Stimulated activated CD8-positive, alpha-beta memory T cell treated with anti-CD3 and anti-CD28 coated beads, Interleukin-2, amount 100 ng/mL, for 48 hours (primary cell): ENCODE measurements at regions not wholly inside any gene's neighbourhood (a gene's known extent, or its start where the extent isn't known, plus 50 kb on each side); places are given as distances from the start of the nearest gene placed in this dataset.
"Not testable (repeated sequence)": the region's sequence is repeated elsewhere in the genome, so short reads cannot be mapped to it uniquely, and the experiment has no call there.

Experiments used
- DNase-seq, 2 donors: peaks; one replicate each; pipeline ENCODE4 v3.0.0-alpha.2; 2020; ENCODE audit warnings: low read depth in 2 of 2

DNA sequence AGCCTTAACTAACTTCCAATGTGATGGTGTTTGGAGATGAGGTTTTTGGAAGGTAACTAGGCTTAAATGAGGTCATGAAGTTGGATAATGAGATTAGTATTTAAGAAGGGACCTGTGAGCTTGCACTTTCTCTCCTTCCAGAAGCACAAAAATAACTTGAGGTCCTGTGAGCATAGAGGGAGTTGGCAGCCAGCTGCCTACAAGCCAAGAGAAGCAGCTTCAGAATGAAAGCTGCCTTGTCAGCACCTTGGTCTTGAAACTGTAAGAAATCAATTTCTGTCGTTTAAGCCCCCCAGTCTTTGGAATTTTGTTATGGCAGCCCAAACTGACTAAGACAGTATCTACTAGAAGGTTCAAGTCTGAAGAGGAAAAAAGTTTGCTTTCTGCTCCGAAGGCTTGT lies 280.2 kb upstream of the GALNTL6 start:
- no peak for DNase-seq

DNA sequence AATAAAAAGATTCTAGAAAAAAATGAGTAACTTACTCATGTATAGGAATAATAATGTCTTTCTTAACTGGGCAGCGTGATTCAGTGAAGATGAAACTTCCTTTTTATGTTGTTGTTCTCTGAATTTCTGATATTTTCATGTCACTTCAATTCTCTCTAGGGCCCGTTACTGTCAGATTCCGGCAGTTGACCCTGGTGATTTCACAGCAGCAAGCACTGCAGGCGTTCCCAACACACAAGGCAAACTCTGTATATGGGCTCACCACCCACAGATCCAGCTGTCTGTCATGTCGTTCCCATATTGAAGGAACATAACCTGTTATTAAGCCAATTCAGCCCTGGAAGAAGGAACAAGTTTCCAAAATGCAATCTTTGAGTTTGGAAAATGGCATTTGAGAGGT lies 288.3 kb upstream of the GALNTL6 start:
- DNase-seq, result no peak

DNA sequence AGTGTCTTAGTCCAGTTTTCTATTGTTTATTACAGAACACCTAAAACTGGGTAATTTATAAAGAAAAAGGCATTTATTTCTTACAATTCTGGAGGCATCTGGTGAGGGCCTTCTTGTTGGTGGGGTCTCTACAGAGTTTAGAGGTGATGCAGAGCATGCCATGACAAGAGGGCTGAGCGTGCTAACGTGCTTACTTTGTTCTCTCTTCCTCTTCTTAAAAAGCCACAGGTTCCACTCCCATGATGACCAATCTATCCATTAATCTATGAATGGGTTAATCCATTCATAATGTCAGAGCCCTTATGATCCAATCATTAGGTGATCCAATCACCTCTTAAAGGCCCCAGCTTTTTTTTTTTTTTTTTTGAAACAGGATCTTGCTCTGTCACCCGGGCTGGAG lies 291.5 kb upstream of the GALNTL6 start:
- no peak for DNase-seq

DNA sequence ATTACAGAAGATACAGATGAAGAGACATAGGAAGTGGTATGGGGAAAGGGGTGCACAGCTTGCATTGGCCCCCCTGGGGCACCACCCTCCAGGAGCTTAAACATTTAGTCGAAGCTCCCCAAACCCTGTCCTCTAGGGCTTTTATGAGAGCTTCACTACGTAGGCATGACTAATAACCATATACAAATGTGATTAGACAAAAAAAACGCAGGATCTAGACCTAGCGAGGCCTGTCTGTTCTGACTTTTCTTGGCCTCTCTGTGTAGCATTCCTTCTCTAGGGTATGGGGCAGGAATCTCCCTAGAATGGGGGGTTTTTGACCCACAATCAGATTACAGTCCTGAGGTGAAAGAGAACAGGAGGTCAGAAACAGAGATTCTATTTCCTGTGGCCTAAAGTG lies 293.7 kb upstream of the GALNTL6 start:
- no peak for DNase-seq

DNA sequence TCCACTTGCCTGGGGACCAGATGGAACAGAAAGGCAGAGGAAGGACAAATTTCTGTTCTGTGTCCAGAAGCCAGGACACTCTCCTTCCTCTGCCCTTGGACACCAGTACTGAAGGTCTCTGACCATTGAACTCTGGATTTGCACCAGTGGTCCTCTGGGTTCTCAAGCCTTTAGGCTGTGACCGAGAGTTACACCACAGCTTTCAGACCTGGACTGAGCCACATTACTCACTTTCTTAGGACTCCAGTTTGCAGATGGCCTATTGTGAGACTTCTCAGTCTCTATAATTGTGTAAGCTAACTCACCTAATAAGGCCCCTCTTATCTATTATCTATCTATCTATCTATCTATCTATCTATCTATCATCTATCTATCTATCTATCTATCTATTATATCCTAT lies 295.3 kb upstream of the GALNTL6 start:
- no peak for DNase-seq

DNA sequence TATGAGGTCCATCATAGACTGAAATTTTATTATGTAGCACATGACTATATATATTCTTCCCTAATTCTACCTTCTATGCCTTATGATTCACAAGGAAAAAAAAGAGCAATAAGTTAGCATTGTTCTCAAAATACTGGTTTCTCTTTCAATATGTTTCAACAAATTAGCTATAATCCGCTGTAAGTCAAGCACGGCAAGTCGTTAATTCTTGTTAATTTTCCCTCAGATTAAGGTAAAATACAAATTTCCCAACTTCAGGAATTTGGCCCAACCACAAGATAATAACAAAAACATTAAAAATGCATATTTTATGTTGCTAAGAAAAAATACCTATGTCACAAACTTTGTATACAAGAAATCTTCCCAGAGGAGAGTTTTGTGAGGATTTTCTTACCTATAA lies 296.5 kb upstream of the GALNTL6 start:
- DNase-seq, result no peak

DNA sequence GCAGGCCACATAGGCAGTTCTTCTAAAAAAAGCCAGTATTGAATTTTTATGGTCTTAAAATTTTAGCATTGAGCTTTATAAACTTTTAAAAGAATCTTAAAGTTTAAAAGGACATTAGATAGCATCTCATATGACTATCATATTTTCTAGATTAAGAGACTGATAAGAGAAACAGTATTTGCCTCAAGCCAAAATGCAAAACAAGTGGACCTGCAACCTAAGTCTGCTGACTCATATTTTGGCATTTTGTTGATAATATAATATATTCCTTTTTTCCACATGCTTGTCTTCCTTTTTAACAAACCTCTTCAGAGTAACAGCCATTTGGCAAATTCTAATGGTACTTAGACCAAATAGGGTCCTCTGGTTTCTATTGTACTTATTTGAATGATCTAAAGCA lies 328.5 kb upstream of the GALNTL6 start:
- no peak for DNase-seq

DNA sequence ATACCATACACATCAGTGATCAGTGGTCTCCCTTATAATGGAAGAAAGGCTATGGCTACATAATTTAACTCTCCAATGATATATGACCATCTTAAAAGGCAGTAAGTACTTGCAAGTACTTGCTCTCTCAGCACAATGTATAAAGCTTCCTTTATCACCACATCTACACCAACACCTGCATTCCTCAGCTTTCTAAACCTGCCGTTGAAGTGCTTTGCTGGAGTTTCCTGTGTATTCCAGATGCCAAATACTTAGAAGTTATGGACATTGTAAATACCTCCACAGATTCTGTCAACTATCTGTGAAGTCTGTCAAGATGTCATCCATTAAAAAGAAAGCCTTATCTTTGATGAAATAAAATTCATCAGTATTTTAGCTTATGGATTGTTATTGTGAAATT lies 335.0 kb upstream of the GALNTL6 start:
- DNase-seq, result no peak

DNA sequence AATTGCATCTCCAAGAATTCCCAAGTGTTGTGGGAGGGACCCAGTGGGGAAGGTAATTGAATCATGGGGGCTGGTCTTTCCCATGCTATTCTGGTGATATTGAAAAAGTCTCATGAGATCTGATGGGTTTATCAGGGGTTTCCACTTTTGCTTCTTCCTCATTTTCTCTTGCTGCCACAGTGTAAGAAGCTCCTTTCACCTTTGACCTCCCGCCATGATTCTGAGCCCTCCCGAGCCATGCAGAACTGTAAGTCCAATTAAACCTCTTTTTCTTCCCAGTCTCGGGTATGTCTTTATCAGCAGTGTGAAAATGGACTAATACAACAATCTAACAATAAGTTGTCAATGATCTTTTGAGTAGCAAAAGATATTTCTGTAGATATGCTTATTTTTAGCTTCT lies 338.1 kb upstream of the GALNTL6 start:
- not testable (repeated sequence) for DNase-seq

DNA sequence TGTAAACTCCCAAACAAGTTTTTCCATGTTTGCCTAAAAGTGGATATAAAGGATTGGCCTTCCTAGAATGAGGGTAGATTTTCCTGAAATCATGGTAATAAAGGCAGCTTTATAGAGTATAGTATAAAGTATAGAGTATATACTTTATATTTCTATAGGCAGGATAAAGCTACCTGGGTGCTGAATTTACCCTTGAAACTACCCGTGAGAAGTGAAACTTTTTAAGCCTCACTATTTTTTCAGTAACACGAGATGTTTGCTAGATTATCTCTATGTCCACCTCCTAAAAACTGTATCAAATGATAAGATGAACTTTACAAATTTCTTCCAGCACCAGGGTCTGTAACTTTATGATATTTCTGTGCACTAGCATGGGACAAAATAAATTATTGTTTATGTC lies 340.0 kb upstream of the GALNTL6 start:
- no peak for DNase-seq

DNA sequence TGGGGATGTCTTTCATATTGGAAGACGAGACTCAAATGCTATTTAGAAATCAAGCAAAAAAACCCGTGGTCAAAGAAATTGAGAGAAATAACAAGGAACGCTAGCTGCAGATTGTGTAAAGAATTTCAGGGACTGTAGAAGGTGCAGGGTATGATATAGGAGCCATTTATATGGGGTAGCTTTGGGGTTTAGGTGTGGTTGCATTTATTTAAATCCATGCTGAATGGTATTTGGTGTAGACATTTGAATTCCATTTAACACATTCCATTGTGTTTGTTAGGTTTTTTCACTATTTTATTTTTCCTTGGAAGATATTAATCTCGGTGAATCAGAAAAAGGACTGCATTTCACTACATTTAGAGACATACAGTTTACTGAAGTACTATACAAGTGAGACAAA lies 341.0 kb upstream of the GALNTL6 start:
- no peak for DNase-seq

DNA sequence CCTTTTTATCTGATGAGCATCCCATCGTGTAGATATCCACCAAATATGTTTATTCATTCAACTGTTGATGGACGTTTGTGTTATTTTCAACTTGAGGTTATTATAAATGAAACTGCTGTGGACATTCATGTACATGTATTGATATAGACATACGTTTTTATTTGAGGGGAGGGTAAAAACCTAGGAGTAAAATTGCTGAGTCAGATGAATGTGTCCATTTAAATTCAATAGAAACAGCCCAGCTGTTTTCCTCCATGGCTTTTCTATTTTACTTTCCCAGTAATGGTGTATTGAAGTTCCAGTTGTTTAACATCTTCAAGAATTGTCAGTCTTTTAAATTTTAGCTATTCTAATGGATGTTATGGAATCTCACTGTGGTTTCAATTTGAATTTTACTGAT lies 348.7 kb upstream of the GALNTL6 start:
- no peak for DNase-seq

DNA sequence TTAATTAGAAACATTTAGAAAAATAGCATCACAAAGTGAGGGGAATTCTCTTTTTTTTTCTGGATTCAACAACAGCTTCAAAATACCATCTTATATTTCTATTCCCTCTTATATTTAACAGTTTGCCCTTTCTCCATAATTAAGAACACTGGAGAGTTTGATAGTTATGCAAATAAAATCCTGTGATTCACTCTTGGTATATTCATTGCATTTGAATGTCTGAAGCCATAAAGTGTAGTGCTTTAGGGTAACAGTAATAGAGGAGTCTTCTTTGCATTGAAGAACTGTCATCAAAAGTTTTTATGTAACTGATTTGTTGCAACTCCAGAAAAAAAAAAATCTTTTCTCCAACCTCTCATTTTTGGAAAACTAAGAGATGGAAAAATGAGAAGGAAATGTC lies 352.0 kb upstream of the GALNTL6 start:
- no peak for DNase-seq

DNA sequence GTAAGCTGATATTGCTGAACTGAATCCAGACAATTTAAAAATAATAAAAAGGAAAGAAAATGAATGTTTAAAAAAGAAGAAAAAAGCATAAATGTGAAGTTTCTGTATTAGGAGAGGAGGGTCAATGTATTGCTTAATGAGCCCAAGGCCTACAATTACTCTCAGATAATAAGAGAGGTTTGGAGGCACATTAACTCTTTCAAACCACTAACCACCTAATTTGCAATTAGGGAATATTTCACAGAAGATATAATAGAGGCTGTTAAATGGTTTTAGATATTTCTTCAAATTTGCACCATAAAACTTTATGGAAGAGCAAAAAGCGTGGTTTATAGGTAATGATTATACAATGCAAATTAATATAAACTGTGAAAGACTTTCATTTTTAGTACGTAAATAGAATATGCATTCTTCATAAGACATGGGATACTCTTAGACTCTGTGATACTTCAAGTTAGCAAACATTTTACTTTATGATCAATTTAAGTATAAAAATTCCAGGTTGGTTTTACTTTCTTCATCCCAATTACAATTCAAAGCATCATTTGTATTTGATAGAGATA lies 364.2 kb upstream of the GALNTL6 start:
- DNase-seq, result no peak

DNA sequence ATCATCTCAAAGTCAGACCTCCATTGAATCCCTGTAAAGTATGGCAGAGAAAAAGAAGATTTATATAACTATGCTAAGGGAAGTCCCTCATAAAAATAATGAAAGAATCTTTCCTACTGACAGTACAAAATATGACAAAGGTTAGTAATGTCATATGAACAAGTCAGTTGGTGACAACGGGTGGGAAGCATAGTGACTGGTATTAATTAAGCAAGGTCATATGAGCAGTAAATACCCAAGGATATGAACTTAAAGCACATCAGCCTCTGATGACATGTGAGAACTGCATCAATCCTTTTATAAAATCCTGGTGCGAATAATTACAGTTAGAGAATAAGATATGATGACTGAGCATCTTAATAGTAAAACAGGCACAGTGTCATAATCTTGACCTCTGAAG lies 364.8 kb upstream of the GALNTL6 start:
- no peak for DNase-seq

DNA sequence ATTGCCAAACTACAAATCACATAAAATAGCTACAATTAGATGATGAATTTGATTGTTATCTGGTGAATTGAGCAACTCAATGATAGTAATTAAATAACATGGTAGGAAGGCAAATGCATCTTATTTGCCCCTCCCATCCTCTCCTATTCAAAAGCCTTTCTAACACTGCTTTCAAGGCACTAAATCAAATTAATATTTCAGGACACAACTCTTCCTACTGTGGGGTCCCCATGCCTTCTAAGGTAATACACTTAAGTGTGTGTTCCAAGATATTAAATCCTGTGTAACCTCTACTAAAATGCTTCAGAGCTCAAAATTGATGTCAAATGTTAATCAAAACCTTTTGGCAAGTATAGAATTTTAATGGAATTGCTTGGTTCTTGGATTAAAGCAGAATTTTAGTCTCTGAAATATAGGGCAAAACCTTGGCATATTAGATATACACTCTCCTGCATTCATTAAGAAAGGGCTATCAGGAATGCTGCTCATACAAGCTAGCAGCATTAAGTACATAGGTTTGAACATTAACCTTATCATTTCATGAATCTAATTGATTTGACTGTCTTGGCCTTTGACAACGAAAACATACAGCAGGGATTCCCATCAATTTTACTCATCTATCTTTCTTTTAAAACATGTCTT lies 371.8 kb upstream of the GALNTL6 start:
- DNase-seq, result no peak

DNA sequence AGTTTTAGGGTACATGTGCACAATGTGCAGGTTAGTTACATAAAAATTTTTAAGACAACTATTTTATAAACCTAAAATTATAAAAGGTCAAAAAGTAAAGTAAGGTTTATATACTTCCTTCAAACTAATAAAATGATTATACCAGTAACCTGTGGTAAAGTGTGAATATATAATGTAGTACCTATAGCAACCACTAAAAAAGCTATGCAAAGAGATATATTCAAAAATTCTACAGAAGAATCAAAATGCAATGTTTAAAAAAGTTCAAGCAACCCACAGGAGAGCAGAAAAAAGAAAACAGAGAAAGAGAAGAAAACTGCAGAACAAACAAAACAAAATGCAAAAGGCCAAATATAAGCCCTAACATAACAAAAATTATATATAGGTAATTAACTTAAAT lies 379.5 kb upstream of the GALNTL6 start:
- no peak for DNase-seq

DNA sequence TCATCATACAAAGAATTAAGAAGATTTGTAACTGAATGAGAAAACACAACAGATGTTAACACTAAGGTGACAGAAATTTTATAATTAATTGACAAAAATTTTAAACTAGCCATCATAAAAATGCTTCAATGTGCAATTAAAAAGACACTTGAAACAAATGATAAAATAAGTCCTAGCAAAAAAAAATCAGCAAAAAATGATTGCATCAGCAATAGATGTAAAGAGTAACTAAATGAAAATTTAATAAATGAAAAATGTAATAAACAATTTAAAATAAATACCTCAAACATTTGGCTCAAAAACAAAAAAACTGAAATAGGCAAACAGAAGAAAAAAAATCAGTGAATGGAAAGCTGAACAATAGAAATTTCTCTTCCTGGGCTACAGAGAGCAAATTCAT lies 380.7 kb upstream of the GALNTL6 start:
- DNase-seq, result no peak

DNA sequence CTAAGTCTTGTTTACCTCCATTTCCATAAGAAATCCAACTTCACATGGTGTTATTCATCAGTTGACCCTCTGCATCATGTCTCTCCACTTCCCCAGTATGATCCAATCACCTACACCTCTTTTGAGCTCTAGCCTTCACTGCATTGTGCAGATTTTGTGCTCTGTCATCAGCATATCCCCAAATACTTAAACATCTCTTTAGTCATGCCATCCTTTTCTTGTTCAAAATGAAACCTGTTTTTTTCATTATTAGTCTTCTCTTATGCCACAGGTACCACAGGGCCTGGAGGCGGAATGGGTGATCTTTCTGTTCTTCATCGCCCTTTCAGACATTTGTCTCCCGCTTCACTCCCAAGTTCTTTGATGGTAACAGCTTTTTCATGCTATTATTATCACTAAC lies 382.7 kb upstream of the GALNTL6 start:
- DNase-seq, result no peak

DNA sequence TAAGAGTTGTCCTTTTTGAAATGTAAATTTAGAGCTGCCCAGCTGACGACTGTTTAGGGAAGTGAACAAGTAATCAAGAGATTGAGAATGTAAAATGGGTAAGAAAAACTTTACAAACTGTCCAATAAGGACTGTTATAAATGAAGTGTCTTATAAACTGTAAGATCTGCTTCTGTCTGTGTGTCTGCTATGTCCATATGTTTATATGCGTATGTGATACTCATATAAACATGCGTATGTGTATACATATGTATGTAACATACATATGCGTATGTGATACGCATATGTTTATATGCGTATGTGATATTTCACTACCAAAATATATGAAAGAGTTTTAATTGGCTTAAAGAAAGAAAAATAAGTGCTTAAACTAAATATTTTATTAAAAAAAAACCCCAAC lies 416.0 kb upstream of the GALNTL6 start:
- DNase-seq, result no peak

DNA sequence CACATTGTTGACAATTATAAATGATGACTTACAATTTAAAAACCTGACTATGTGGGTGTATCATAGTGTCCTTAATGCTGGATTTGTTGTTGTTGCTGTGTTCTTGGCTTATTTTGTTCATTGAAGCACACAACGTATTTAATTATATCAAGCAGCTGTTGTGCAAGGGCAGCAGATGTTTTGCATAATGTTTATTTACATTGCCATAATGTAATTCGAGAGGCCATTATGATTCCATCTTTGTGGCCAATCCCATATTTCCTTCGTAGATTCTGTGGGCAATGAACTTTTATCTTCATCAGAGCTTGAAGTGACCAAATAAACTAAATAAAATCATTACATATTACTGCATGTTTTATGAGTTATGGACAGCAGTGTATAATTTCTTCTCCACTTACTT lies 422.6 kb upstream of the GALNTL6 start:
- DNase-seq, result no peak

DNA sequence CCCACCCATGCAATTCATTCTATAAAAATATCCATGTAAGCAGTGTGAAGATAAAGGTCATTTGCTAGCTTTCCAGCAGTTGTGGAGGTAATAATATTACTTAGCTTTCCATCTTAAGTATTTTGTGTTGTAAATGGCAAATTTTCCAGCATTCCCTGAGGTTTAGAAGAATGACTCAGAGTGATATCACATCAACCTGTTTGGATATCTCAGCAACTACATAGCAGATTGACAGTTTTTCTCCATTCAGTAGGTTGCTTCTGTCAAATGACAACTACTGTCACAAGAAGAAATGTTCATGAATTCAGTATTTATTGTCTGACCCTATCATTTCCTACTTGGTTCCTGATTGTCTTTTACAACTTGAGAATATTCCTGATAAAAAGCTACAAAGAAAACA lies 434.9 kb upstream of the GALNTL6 start:
- no peak for DNase-seq

DNA sequence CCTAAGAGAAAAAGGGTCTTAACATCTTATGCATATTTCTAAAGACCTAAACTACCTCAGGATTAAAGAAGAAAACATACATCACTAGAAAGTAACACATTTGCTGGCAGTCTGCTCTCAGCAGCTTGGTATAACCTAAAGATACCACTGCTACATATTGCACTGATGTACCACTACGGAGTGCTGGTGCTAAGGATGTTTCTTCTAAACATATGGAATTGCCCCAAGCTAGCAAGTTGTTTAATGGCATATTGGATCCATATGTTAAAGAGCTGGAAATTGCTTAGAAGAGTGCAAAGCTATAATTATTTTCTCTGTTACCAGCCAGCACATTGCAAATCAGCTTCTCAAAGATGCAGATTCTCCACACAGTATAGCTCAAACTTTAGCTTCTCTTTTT lies 436.5 kb upstream of the GALNTL6 start:
- no peak for DNase-seq

DNA sequence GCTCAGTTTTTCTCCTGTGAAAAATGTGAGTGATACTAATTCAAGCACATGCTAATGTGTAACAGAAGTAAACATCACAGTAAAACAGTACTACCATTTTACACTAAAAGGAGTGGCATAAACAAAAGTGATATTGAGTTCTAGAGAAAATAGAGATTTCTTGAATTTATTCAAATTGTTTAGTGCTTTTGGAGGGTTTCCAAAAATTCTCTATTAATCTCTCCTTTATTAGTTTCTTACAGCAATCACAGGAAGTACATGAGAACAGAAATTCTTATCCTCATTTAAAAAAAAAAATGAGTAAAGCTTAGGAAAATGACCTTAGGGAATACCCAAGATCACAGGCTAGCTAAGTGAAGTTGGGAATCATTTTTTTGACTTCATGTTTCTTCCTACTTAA lies 459.7 kb upstream of the GALNTL6 start:
- no peak for DNase-seq
